ENCODE measurements at regions not wholly inside any gene's neighbourhood (a gene's known extent, or its start where the extent isn't known, plus 50 kb on each side); places are given as distances from the start of the nearest gene placed in this dataset.

DNA sequence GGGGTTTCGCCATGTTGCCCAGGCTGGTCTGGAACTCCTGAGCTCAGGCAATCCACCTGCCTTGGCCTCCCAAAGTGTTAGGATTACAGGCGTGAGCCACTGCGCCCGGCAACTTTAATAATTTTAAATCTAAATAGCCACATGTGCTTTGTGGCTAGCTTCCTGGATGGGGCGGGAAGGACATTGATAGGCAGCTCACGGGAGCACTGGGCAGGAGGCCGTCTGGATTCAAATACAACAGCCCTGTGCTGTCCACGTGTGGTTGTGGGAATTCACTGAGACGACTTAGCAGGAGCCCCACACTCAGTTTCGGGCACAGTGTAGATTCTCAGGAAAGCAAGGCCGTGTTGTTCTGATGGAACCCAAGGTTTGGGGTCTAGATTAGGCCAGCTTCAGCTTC is 177.1 kb downstream of the ETS2 start:
- ATAC-seq (ENCODE audit: low read depth in 2 of 2) (no peak), DNase-seq (no peak)
- Mint-ChIP-seq H3K36me3 (peaks cover 0 to 8% of the 10 kb centered on the region in 2 donors), H3K4me3 (no peak overlapping the region), H3K27ac (no peak overlapping the region), H3K9me3 (peaks cover 0 to 9% (median 3%) of the 10 kb centered on the region in 7 donors), H3K4me1 (peaks cover 8 to 19% (median 13%) of the 10 kb centered on the region in 3 donors), H3K27me3 (peaks cover 59 to 69% (median 66%) of the 10 kb centered on the region in 3 donors)

DNA sequence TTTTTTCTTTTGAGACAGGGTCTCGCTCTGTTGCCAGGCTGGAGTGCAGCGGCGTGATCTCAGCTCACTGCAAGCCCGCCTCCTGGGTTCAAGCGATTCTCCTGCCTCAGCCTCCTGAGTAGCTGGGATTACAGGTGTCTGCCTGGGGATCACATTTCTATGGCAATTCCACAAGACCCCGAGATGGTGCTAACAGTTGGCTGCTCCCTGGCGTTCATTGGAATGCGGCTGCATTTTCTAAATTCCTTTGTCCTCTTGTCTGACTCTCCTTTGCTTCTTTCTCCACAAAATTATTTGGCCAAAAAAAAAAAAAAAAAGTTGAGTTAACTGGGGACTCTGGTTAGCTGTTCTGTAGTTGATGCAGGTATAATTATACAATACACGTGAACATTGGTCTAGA is 176.4 kb downstream of the ETS2 start:
- ATAC-seq (ENCODE audit: low read depth in 2 of 2): no peak
- H3K4me1 Mint-ChIP-seq: peaks cover 8 to 19% (median 13%) of the 10 kb centered on the region in 3 donors
- no peak for DNase-seq
- H3K27me3 Mint-ChIP-seq: peaks cover 56 to 63% (median 61%) of the 10 kb centered on the region in 3 donors
- peak overlapping the region in 1 of 6 donors; percentile 38 for H3K27ac Mint-ChIP-seq
- H3K4me3 Mint-ChIP-seq: no peak overlapping the region
- H3K9me3 Mint-ChIP-seq: peaks cover 0 to 9% (median 3%) of the 10 kb centered on the region in 7 donors
- peaks cover 0 to 8% of the 10 kb centered on the region in 2 donors for H3K36me3 Mint-ChIP-seq

DNA sequence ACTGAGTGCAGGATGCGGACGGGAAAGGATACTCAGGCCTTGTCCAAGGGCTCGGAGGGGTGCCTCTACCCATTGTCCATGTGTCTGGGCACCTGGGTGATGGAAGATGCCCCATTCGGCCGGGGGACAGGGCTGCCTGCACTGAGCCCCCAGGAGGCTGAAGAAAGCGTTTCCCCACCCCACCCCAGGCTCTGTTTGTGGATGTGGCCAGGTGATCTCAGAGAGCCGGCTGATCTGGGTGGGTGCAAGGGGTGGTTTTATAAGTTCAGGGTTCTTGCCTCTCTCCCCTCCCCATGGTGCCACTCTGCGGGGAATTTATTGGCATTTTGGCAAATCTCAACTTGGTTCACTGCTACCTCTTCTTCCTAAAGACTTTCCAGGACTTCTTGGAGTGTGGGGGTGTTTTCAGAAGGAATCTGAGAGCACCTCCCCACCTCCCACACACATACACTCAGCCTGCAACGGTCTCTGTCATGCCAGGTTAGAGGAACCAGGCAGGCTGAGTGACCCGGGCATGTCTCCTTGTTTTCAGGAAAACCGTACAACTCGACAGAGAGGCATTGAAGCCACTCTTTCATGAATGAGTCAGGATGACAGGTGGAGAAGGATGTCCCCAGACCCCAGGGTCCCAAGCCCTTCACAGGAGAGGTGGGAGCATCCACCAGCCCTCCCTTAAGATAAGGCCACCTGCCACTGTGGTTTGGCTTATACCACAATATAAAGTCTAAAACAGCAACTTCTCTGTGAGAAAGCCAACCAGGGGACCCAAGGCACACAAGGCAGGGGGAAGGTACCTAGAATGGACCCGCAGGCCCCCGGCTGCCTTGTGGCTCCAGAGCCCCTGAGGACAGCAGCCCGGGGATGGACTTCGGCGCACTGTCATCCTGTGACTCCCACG is 174.9 kb downstream of the ETS2 start:
- no peak overlapping the region for H3K4me3 Mint-ChIP-seq
- no peak overlapping the region for H3K27ac Mint-ChIP-seq

DNA sequence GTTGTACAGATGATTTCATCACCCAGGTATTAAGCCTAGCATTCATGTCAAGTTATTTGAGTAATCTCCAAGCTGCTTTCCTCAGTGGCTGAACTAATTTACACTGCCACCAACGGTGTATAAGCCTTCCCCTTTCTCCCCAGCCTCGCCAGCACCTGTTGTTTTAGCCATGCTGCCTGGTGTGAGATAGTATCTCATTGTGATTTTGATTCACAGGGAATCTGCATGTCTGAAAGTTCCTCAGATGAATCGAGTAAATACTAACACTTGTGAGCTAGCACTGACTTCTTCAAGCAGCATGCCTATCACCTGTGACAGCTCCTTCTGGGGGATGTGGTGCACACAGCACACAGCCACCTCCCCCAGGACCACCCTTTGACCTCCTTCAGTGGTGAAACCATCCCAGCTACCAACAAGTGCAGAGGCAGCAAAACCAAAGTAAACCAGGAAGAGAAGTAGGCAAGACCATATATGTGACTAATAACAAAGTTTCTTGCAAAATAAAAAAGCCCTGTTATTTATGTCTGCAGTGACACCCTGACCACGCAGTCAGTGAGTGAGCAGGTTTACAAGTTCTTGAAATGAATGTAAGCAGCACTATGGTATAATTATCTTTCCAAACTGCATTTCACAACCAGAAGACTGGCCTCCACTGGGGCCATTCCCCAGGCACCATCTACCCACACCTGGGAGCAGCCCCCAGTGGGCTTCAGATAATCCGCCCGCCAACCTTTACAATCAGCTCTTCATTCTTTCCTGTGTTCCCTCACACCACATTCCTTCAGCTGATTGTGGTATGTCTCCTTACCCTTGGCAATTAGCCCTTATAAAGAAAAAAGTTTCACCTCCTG is 173.8 kb downstream of the ETS2 start:
- H3K4me3 Mint-ChIP-seq: no peak overlapping the region
- peak overlapping the region in 1 of 6 donors; percentile 49 for H3K27ac Mint-ChIP-seq
- DNase-seq: no peak
- ATAC-seq (ENCODE audit: low read depth in 2 of 2): no peak
- peaks cover 34 to 43% (median 37%) of the 10 kb centered on the region in 3 donors for H3K27me3 Mint-ChIP-seq
- peaks cover 0 to 9% (median 3%) of the 10 kb centered on the region in 7 donors for H3K9me3 Mint-ChIP-seq
- peaks cover 0 to 5% (median 0%) of the 10 kb centered on the region in 3 donors for H3K4me1 Mint-ChIP-seq
- no peaks in the 10 kb centered on the region for H3K36me3 Mint-ChIP-seq

More for the DNA sequence above, 174.9 kb downstream of the ETS2 start:
- peaks cover 0 to 1% of the 10 kb centered on the region in 2 donors for H3K36me3 Mint-ChIP-seq
- peaks cover 0 to 9% (median 3%) of the 10 kb centered on the region in 7 donors for H3K9me3 Mint-ChIP-seq
- H3K27me3 Mint-ChIP-seq: peaks cover 42 to 54% (median 49%) of the 10 kb centered on the region in 3 donors
- no peak for DNase-seq
- no peak for ATAC-seq (ENCODE audit: low read depth in 2 of 2)
- H3K4me1 Mint-ChIP-seq: peaks cover 3 to 14% (median 9%) of the 10 kb centered on the region in 3 donors

DNA sequence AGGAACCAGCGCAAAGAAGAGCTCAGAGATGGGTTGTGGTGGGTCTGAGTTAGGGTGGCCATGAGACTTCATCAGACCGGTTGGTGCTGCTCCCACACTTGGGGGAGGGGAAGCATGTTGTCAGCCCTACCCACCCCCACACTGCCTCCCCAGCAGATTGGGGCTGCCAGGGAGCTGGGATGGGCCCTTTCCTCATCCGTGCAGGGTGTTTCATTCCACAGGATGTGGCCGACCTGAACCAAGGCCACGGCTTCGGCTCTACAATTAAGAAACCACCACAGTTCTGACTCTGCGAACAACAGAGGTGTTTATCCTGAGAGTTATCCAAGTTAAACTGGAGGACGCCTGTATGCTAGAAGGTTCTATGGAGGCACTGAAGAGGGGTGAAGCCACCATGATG is 171.2 kb downstream of the ETS2 start:
- no peaks in the 10 kb centered on the region for H3K36me3 Mint-ChIP-seq
- H3K9me3 Mint-ChIP-seq: no peaks in the 10 kb centered on the region
- H3K4me3 Mint-ChIP-seq: no peak overlapping the region
- no peak overlapping the region for H3K27ac Mint-ChIP-seq
- H3K4me1 Mint-ChIP-seq: peaks cover 0 to 5% (median 0%) of the 10 kb centered on the region in 3 donors
- ATAC-seq (ENCODE audit: low read depth in 2 of 2) (no peak), DNase-seq (no peak)
- H3K27me3 Mint-ChIP-seq: peaks cover 17 to 25% (median 25%) of the 10 kb centered on the region in 3 donors

DNA sequence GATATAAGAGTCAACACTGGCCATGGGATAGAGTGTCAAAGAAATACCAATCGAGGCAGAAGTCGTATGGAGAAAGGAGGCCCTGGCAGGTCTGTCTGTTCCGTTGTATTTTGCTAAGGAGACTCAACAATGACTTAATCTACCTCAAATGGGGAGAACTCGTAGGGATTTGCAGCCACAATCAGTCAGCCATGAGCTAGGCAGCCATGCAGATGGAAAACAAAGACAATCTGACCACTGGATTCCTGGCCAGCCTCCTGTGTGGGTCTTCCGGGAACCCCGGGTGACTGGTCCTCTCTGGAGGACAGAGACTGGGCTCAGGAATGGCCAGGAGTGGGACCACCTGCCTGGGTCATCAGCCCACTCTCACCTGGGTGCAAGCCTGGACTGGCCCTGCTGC is 167.8 kb downstream of the ETS2 start:
- Mint-ChIP-seq H3K36me3 (no peaks in the 10 kb centered on the region), H3K27me3 (peaks cover 0 to 7% (median 3%) of the 10 kb centered on the region in 3 donors), H3K27ac (no peak overlapping the region), H3K4me3 (no peak overlapping the region), H3K9me3 (no peaks in the 10 kb centered on the region), H3K4me1 (no peaks in the 10 kb centered on the region)
- ATAC-seq (ENCODE audit: low read depth in 2 of 2) (no peak), DNase-seq (no peak)

DNA sequence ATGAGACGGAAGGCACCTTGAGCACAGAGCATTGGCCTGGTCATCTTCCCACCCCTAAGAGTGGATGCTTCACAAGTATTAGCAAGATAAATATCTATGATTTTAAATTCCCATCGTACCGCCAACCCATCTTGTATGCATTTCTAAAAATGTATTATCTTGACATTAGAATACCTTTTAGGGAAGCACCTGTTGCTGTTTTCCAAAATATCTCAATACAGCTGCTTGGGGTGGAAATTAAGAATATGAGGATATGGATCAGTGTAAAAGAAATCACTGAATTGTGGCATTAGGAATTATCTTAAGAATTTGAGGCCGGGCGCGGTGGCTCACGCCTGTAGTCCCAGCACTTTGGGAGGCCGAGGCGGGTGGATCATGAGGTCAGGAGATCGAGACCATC is 166.3 kb downstream of the ETS2 start:
- Mint-ChIP-seq H3K36me3 (no peaks in the 10 kb centered on the region), H3K4me3 (no peak overlapping the region), H3K27ac (no peak overlapping the region), H3K9me3 (no peaks in the 10 kb centered on the region), H3K4me1 (no peaks in the 10 kb centered on the region), H3K27me3 (peaks cover 0 to 7% (median 3%) of the 10 kb centered on the region in 3 donors)
- no peak for DNase-seq
- ATAC-seq (ENCODE audit: low read depth in 2 of 2): no peak

DNA sequence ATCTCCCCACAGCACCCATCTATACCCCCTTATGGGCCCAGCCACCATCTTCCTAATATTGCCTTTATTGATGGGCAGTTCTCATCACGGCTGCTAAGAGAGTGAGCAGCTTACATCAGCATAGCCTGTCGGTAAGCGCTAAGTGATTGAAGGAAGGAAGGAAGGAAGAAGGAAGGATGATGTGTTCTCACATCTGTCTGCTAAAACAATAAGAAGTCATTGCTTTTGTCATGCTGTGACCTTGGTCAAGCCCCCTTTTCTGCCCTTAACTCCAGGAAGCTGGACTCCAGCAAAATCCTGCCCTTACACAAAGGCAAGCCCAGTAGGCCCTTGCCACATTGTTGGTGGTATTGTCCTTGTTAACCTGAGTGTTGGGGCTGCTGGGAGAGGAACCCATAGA is 165.0 kb downstream of the ETS2 start:
- Mint-ChIP-seq H3K4me3 (no peak overlapping the region), H3K36me3 (no peaks in the 10 kb centered on the region), H3K27ac (peak overlapping the region in 1 of 6 donors; percentile 59), H3K4me1 (no peaks in the 10 kb centered on the region), H3K27me3 (peaks cover 0 to 7% (median 3%) of the 10 kb centered on the region in 3 donors), H3K9me3 (no peaks in the 10 kb centered on the region)
- DNase-seq (no peak), ATAC-seq (ENCODE audit: low read depth in 2 of 2) (no peak)

DNA sequence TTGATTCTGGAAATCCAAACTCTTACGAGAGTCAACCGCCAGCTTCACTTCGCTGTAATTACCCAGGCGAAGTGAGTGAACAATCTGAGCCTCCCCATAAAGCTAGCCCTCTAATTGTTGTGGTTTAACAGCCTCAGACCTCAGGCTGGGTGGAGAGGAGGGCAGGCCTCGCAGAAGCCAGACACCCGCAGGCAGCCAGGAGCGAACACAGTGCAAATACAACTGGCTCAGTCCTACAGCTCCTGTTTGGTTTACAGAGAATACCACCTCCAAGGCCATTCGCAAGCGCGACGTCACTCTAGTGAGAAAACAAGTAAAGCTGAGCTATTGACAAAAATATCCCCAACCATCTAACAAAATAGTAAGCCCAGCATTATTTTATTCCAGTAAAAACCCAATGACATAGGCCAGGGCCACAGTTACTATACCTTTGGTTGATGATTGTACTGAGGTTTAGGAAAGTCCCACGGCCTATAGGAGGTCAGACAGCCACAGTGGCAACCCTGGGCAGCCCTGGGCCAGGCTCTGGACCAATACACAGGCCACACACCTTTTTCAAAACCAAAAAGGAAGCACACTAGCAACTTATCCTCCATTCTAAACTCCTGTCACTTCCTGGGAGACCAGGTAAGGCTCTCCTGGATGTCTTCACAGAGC is 163.3 kb downstream of the ETS2 start:
- Mint-ChIP-seq H3K27ac (no peak overlapping the region), H3K27me3 (peaks cover 0 to 7% (median 3%) of the 10 kb centered on the region in 3 donors), H3K4me3 (no peak overlapping the region), H3K9me3 (no peaks in the 10 kb centered on the region), H3K4me1 (no peaks in the 10 kb centered on the region), H3K36me3 (no peaks in the 10 kb centered on the region)
- DNase-seq: no peak
- ATAC-seq (ENCODE audit: low read depth in 2 of 2): no peak

DNA sequence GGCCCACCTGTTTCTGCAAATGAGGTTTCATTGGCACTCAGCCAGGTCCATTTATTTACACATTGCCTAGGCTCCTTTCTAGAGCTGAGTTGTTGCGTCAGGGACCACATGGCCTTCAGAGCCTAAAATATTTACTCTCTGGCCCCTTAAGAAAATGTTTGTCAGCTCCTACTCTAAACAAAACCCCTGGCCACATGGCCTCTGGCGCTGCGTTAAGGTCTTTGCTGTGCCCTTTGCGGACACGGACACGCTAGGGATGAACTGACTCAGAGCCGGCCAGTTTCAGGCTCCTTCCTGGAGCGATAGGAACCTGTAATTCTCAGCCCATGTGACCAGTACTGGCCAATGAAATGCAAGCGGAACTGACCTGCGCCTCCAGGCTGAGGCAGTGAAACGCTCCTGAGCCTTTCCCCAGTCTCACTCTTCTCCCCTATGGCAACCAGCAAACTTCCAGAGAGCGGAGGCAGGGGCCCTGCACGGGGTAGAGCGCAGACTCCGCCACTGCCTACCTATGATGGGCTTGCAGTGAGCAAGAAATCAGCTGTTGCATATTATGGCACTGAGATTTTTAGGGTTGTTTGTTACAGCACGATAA is 160.3 kb downstream of the ETS2 start:
- Mint-ChIP-seq H3K4me1 (no peaks in the 10 kb centered on the region), H3K36me3 (peaks cover 0 to 14% of the 10 kb centered on the region in 2 donors), H3K4me3 (no peak overlapping the region), H3K9me3 (peaks cover 0 to 9% (median 4%) of the 10 kb centered on the region in 7 donors), H3K27ac (no peak overlapping the region), H3K27me3 (no peaks in the 10 kb centered on the region)
- DNase-seq (no peak), ATAC-seq (ENCODE audit: low read depth in 2 of 2) (no peak)

DNA sequence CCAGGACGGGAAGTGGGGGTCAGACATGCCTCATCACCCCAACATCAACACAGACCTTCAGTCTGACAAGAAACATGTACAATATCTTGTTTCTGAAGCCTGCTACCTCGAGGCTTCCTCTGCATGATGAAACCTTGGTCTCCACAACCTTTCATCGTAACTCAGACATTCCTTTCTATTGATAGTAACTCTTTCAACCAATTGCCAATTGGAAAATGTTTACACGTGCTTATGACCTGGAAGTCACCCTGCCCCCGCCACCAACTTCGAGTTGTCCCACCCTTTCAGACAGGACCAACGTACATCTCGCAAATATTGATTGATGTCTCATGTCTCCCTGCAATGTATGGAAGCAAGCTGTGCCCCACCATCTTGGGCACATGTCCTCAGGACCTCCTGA is 159.5 kb downstream of the ETS2 start:
- H3K9me3 Mint-ChIP-seq: peaks cover 0 to 9% (median 4%) of the 10 kb centered on the region in 7 donors
- DNase-seq (no peak), ATAC-seq (ENCODE audit: low read depth in 2 of 2) (no peak)
- no peak overlapping the region for H3K27ac Mint-ChIP-seq
- H3K4me1 Mint-ChIP-seq: no peaks in the 10 kb centered on the region
- H3K36me3 Mint-ChIP-seq: peaks cover 0 to 14% of the 10 kb centered on the region in 2 donors
- H3K4me3 Mint-ChIP-seq: peak overlapping the region in 1 of 8 donors; percentile 18
- H3K27me3 Mint-ChIP-seq: no peaks in the 10 kb centered on the region

DNA sequence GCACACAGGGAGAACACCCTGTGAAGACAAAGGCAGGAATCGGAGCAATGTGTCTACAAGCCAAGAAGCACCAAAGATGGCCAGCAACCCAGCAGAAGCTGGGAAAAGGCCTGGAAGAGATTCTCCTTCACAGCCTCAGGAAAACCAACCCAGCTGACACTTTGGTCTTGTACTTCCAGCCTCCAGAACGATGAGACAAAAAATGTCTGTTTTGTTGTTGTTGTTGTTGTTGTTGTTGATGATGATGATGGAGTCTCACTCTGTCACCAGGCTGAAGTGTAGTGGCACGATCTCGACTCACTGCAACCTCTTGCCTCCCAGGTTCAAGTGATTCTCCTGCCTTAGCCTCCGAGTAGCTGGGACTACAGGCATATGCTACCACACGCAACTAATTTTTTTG is 157.3 kb downstream of the ETS2 start:
- Mint-ChIP-seq H3K36me3 (peaks cover 0 to 14% of the 10 kb centered on the region in 2 donors), H3K9me3 (peaks cover 0 to 9% (median 4%) of the 10 kb centered on the region in 7 donors), H3K4me1 (peaks cover 0 to under 1% (median 0%) of the 10 kb centered on the region in 3 donors), H3K4me3 (no peak overlapping the region), H3K27me3 (peaks cover 0 to 3% (median 2%) of the 10 kb centered on the region in 3 donors), H3K27ac (no peak overlapping the region)
- ATAC-seq (ENCODE audit: low read depth in 2 of 2) (no peak), DNase-seq (no peak)

Measured in naive B cell (primary cell).